Gastrocnemius medialis (tissue), 4 donors: ENCODE measurements at regions not wholly inside any gene's neighbourhood (a gene's known extent, or its start where the extent isn't known, plus 50 kb on each side); places are given as distances from the start of the nearest gene placed in this dataset.

Experiments used
- ATAC-seq, 2 donors: fragments of 150-250 bp; one replicate each; pipeline ENCODE4 v1.9.1; 2016
- DNase-seq, 2 donors: peaks; one replicate each; pipeline ENCODE4 v3.0.0-alpha.2; 2019
- H3K27ac ChIP-seq, 4 donors: fragments of 200-600 bp; sonication (generic); 1 replicate in 1 of 4; 2 replicates in 3 of 4; pipeline ENCODE4 v1.5.1; 2016 to 2018; ENCODE audit warnings: mild to moderate bottlenecking in 2 of 4, moderate library complexity in 1 of 4
- H3K27me3 ChIP-seq, 3 donors: fragments of 200-600 bp; sonication (generic) in 2 of 3; 1 replicate in 1 of 3; 2 replicates in 2 of 3; pipeline versions ENCODE4 v1.5.1 to v1.6.0; 2016 to 2019; ENCODE audit warnings: mild to moderate bottlenecking in 1 of 3, moderate library complexity in 1 of 3
- H3K36me3 ChIP-seq, 2 donors: fragments of 200-600 bp; sonication (generic) in 1 of 2; one replicate each; pipeline ENCODE4 v1.5.1; 2017 to 2018
- H3K4me1 ChIP-seq, 2 donors: fragments of 200-600 bp; sonication (generic) in 1 of 2; one replicate each; pipeline ENCODE4 v1.5.1; 2016 to 2017; ENCODE audit warnings: mild to moderate bottlenecking in 2 of 2
- H3K4me3 ChIP-seq, 4 donors: fragments of 200-600 bp; sonication (generic) in 3 of 4; 1 replicate in 1 of 4; 2 replicates in 3 of 4; pipeline ENCODE4 v1.5.1; 2016 to 2019; ENCODE audit warnings: mild to moderate bottlenecking in 2 of 4
- H3K9me3 ChIP-seq, 3 donors: fragments of 200-600 bp; sonication (generic) in 2 of 3; 1 replicate in 1 of 3; 2 replicates in 2 of 3; pipeline ENCODE4 v1.5.1; 2016 to 2019
- POLR2A ChIP-seq, 2 donors: fragments of 450-650 bp; IDR thresholded peaks; one replicate each; pipeline ENCODE4 v1.6.1; 2017; ENCODE audit warnings: antibody characterized with exemption in 2 of 2, mild to moderate bottlenecking in 2 of 2, moderate library complexity in 2 of 2
- in situ Hi-C, 4 donors: fragments of 200-750 bp; cut with MboI; loops; one replicate each; pipeline versions ENCODE4 v1.15.0 to v1.8.0; 2017; ENCODE audit warnings: low sequenced_read_pairs in 4 of 4
- intact Hi-C: fragments of 100-400 bp; cut with DNase I; formaldehyde crosslinking; loops from one replicate; pipeline ENCODE4 v1.15.1; 2023; ENCODE audit warnings: low total_unique reads
- TF ChIP-seq, protein P1 (sequence below), 5 experiments: fragments of 450-650 bp in 3 of 5; fragments of 200-600 bp in 2 of 5; sonication (generic) in 2 of 5; IDR thresholded peaks in 4 of 5; conservative IDR thresholded peaks in 1 of 5; 1 replicate in 4 of 5; 2 replicates in 1 of 5; pipeline ENCODE4 v1.5.1; 2016 to 2019; ENCODE audit warnings: antibody characterized with exemption in 5 of 5, mild to moderate bottlenecking in 3 of 5, moderate library complexity in 3 of 5

DNA sequence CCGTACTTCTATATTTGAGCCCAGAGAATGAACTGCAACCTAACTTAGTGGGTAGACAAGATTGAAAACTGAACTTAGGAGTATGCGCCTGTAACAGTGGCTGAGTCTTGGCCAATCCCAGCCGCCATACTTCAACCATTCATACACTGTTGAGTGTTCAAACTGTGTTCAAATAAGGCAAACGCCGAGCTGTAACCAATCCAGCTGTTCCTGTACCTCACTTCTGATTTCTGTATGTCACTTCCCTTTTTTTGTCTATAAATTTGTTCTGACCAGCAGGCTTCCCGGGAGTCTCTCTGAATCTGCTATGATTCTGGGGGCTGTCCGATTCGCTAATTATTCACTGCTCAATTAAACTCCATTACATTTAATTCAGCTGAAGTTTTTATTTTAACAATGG is 58.6 kb upstream of the TPM1 start:
- Histone ChIP-seq H3K4me1 (no peaks in the 10 kb centered on the region), H3K4me3 (no peak overlapping the region), H3K27me3 (no peaks in the 10 kb centered on the region), H3K27ac (no peak overlapping the region), H3K9me3 (no peaks in the 10 kb centered on the region), H3K36me3 (no peaks in the 10 kb centered on the region)
- DNase-seq: no peak
- no peak for TF ChIP-seq POLR2A (IDR thresholded peaks at IDR 0.05)
- no peak for ATAC-seq
- intact Hi-C loops: no loop called here
- in situ Hi-C loops: no loop called here

DNA sequence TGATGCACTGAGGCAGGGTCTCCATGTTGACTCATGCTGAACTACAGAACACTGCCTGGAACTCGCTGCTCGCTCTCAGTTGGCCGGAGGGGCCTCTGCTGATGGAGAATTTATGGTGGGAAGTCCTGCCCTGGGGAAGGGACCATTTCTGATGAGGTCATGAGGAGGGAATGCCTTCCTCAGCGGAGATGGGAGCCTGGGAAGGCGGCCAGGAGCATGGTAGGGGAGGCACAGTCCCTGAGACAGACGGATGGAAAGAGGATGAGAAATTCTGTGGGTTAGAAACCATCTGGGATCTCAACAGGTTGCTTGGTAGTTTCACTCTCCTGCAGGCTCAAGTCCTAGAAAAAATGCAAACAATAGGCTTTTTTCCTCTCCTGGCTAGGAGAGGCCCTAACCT is 56.8 kb upstream of the TPM1 start:
- H3K36me3 ChIP-seq: no peaks in the 10 kb centered on the region
- intact Hi-C loops (no loop called here), in situ Hi-C loops (no loop called here)
- no peaks in the 10 kb centered on the region for H3K4me1 ChIP-seq
- H3K27ac ChIP-seq: no peak overlapping the region
- TF ChIP-seq POLR2A (IDR thresholded peaks at IDR 0.05): no peak
- TF ChIP-seq, protein P1, sequence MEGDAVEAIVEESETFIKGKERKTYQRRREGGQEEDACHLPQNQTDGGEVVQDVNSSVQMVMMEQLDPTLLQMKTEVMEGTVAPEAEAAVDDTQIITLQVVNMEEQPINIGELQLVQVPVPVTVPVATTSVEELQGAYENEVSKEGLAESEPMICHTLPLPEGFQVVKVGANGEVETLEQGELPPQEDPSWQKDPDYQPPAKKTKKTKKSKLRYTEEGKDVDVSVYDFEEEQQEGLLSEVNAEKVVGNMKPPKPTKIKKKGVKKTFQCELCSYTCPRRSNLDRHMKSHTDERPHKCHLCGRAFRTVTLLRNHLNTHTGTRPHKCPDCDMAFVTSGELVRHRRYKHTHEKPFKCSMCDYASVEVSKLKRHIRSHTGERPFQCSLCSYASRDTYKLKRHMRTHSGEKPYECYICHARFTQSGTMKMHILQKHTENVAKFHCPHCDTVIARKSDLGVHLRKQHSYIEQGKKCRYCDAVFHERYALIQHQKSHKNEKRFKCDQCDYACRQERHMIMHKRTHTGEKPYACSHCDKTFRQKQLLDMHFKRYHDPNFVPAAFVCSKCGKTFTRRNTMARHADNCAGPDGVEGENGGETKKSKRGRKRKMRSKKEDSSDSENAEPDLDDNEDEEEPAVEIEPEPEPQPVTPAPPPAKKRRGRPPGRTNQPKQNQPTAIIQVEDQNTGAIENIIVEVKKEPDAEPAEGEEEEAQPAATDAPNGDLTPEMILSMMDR (IDR thresholded peaks at IDR 0.05 in 4 of 5, conservative IDR thresholded peaks at IDR 0.05 in 1 of 5): no peak
- no peaks in the 10 kb centered on the region for H3K9me3 ChIP-seq
- ATAC-seq (no peak), DNase-seq (no peak)
- no peaks in the 10 kb centered on the region for H3K27me3 ChIP-seq
- no peak overlapping the region for H3K4me3 ChIP-seq

DNA sequence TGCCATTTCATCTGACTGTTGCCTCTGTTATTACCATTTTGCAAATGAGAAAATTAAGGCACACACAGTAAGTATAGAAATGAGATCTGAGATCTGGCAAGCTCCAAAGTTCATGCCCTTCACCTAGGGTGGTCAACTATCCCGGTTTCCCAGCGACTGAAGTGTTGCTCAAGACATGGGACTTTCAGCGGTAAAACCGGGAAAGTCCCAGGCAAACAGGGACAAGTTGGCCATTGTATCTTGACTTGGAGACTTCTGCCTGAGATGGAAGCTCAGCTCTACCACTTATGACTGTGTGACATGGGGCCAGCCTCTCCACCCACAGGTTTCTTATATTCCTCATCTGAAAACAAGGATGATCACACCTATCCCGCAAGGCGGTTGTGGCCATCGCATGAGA is 55.6 kb upstream of the TPM1 start:
- Histone ChIP-seq H3K9me3 (no peaks in the 10 kb centered on the region), H3K36me3 (no peaks in the 10 kb centered on the region), H3K27ac (no peak overlapping the region), H3K4me3 (no peak overlapping the region), H3K27me3 (no peaks in the 10 kb centered on the region), H3K4me1 (no peaks in the 10 kb centered on the region)
- no peak for ATAC-seq
- intact Hi-C loops (no loop called here), in situ Hi-C loops (no loop called here)
- no peak for DNase-seq
- TF ChIP-seq, protein P1 (IDR thresholded peaks at IDR 0.05 in 4 of 5, conservative IDR thresholded peaks at IDR 0.05 in 1 of 5): no peak
- TF ChIP-seq POLR2A (IDR thresholded peaks at IDR 0.05): no peak

DNA sequence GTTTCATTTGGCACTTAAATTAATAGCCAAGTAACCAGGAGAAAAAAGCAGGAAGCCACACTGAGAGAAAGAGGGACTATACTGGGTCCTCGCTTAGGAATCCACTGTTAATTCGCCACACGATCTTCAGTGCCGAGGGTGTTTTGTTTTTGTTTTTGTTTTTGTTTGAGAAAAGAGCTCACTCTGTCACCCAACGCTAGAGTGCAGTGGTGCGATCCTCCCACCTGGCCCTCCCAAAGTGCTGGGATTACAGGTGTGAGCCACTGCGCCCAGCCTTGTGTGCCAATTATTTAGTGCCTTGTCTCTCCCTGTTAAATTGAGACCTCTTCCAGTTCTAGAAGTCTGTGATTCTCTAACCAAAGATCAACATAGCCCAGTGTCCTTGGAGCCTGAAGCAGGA is 53.8 kb upstream of the TPM1 start:
- H3K4me3 ChIP-seq: no peak overlapping the region
- no peak overlapping the region for H3K27ac ChIP-seq
- H3K36me3 ChIP-seq: no peaks in the 10 kb centered on the region
- ATAC-seq (no peak), DNase-seq (no peak)
- no peaks in the 10 kb centered on the region for H3K4me1 ChIP-seq
- in situ Hi-C loops: no loop called here
- no peak for TF ChIP-seq POLR2A (IDR thresholded peaks at IDR 0.05)
- TF ChIP-seq, protein P1 (IDR thresholded peaks at IDR 0.05 in 4 of 5, conservative IDR thresholded peaks at IDR 0.05 in 1 of 5): no peak
- no peaks in the 10 kb centered on the region for H3K9me3 ChIP-seq
- no peaks in the 10 kb centered on the region for H3K27me3 ChIP-seq
- intact Hi-C loops: no loop called here

DNA sequence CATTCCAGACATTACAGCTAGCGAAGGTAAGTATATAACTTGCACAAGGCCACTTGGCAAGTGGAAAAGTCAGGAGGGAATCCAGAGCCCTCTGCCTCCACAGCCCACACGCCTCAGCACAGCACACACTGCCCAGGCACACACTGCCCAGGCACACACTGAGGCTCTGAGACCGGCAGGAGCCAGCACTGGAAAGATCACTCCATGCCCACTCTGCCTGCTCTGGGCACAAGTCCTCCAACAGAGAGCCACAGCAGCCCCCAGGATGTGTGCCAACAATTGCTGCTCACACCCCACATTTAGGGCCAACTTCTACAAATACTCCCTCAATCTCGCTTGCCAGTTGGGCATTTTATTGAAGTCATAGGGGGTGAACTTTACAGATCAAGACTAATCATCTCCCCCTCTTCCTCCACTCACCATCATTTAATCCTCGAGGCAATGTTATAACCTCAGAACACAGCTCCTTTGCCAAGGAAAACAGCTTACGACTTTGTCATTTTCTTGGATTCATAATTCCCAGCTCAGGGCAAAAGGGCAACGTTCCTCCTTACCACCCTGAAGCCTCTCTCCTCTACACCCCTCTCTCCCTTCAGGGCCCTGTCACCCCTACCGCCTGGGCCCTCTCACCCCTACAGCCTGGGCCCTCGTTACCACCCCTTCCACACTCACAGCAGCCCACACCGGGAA is 53.0 kb upstream of the TPM1 start:
- H3K27me3 ChIP-seq: no peaks in the 10 kb centered on the region
- TF ChIP-seq POLR2A (IDR thresholded peaks at IDR 0.05): no peak
- TF ChIP-seq, protein P1 (IDR thresholded peaks at IDR 0.05 in 4 of 5, conservative IDR thresholded peaks at IDR 0.05 in 1 of 5): no peak
- ATAC-seq: no peak
- no peak overlapping the region for H3K4me3 ChIP-seq
- no peaks in the 10 kb centered on the region for H3K9me3 ChIP-seq
- no peak for DNase-seq
- no peaks in the 10 kb centered on the region for H3K36me3 ChIP-seq
- intact Hi-C loops: no loop called here
- H3K4me1 ChIP-seq: no peaks in the 10 kb centered on the region
- H3K27ac ChIP-seq: no peak overlapping the region
- in situ Hi-C loops: no loop called here
